Vagina (tissue), 2 donors: ENCODE measurements at regions not wholly inside any gene's neighbourhood (a gene's known extent, or its start where the extent isn't known, plus 50 kb on each side); places are given as distances from the start of the nearest gene placed in this dataset.

Experiments used
- DNase-seq, 2 donors: peaks; one replicate each; pipeline ENCODE4 v3.0.0-alpha.2; 2017; ENCODE audit errors: extremely low spot score in 2 of 2
- H3K27ac ChIP-seq: fragments of 200-600 bp; sonication (generic); one replicate; pipeline ENCODE4 v1.5.1; 2019
- H3K27me3 ChIP-seq: fragments of 200-600 bp; sonication (generic); one replicate; pipeline ENCODE4 v1.5.1; 2019
- H3K36me3 ChIP-seq, 2 donors: fragments of 200-600 bp; sonication (generic); one replicate each; pipeline ENCODE4 v1.5.1; 2017 to 2019
- H3K4me1 ChIP-seq: fragments of 200-600 bp; sonication (generic); one replicate; pipeline ENCODE4 v1.5.1; 2019
- H3K4me3 ChIP-seq, 2 donors: fragments of 200-600 bp; sonication (generic); 1 replicate in 1 of 2; 2 replicates in 1 of 2; pipeline ENCODE4 v1.5.1; 2016 to 2019
- H3K9me3 ChIP-seq: fragments of 200-600 bp; sonication (generic); one replicate; pipeline ENCODE4 v1.5.1; 2019
- POLR2A ChIP-seq, 2 donors: fragments of 450-650 bp; IDR thresholded peaks; one replicate each; pipeline ENCODE4 v1.6.1; 2017; ENCODE audit warnings: antibody characterized with exemption in 2 of 2, mild to moderate bottlenecking in 2 of 2, moderate library complexity in 2 of 2
- POLR2AphosphoS5 ChIP-seq, 2 donors: sonication (generic); formaldehyde crosslinking; IDR thresholded peaks; one replicate each; pipeline ENCODE4 v1.9.0; 2017; ENCODE audit warnings: antibody characterized with exemption in 2 of 2, mild to moderate bottlenecking in 2 of 2, low read depth in 1 of 2; ENCODE audit not compliant: insufficient read depth in 1 of 2
- intact Hi-C: fragments of 100-400 bp; cut with DNase I; formaldehyde crosslinking; loops from one replicate; pipeline ENCODE4 v1.15.1; 2023
- TF ChIP-seq, protein P1 (sequence below), 3 experiments: fragments of 450-650 bp in 2 of 3; fragments of 200-600 bp in 1 of 3; sonication (generic) in 1 of 3; IDR thresholded peaks; one replicate each; pipeline ENCODE4 v1.5.1; 2017 to 2019; ENCODE audit warnings: antibody characterized with exemption in 3 of 3, mild to moderate bottlenecking in 2 of 3, moderate library complexity in 2 of 3

DNA sequence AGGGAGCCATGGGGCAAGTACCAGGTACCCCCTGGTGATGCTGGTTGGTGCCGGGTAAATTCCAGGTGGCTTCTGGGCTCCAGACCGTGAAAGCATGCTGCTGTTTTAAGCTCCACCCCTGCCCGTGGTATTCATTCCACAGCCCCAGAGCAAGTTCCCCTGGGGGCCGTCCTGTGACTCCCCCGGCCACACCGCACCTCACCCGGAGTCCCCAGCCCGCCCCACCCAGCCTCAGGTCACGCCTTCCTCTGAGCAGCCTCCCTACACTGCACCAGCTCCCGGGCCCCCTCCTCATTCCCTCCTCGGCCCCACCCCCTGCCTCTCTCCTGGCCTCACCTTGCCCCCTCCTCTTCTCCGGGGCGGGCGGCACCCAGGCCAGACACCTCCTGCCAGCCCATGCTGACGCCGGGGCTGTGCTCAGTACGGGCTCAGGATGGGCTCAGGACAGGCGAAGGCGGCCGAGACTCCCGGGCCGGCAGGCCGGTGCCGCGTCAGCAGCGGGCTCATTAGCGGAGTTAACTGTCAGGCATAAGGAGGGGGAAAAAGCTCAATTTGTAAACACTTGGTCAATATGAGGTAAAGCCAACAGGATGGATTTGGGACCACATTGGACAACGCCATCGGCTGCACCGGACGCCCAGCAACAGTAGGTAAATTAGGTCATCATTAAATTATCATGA, 127.4 kb downstream of the FAM53A start:
- TF ChIP-seq POLR2A (IDR thresholded peaks at IDR 0.05): no peak
- no peak for TF ChIP-seq POLR2AphosphoS5 (IDR thresholded peaks at IDR 0.05; ENCODE audit: insufficient read depth in 1 of 2, low read depth in 1 of 2)
- TF ChIP-seq, protein P1, sequence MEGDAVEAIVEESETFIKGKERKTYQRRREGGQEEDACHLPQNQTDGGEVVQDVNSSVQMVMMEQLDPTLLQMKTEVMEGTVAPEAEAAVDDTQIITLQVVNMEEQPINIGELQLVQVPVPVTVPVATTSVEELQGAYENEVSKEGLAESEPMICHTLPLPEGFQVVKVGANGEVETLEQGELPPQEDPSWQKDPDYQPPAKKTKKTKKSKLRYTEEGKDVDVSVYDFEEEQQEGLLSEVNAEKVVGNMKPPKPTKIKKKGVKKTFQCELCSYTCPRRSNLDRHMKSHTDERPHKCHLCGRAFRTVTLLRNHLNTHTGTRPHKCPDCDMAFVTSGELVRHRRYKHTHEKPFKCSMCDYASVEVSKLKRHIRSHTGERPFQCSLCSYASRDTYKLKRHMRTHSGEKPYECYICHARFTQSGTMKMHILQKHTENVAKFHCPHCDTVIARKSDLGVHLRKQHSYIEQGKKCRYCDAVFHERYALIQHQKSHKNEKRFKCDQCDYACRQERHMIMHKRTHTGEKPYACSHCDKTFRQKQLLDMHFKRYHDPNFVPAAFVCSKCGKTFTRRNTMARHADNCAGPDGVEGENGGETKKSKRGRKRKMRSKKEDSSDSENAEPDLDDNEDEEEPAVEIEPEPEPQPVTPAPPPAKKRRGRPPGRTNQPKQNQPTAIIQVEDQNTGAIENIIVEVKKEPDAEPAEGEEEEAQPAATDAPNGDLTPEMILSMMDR (IDR thresholded peaks at IDR 0.05): no peak
- no peak for DNase-seq
- H3K36me3 ChIP-seq: no peaks in the 10 kb centered on the region
- no peaks in the 10 kb centered on the region for H3K9me3 ChIP-seq
- intact Hi-C loops: no loop called here
- H3K27ac ChIP-seq: no peak overlapping the region
- H3K4me3 ChIP-seq: no peak overlapping the region
- H3K4me1 ChIP-seq: peaks cover 6% of the 10 kb centered on the region
- H3K27me3 ChIP-seq: no peaks in the 10 kb centered on the region

DNA sequence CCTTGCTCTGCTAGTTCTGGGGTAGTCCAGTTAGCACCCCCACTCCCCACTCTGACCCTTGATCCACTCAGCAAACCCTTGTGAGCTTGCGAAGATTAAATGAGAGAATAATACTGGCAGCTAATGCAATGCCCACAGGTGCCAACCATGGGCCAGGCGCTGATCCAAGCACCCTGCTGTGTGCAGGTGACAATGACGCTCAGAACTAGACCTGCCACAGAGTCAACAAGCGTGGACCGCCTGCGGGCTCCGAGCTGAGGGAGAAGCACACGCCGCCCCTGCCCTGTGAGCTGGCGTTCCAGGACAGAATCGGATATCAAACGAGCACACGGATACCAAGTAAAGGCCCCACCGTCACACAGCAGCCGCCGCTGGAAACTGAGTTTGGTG, 129.2 kb downstream of the FAM53A start:
- peaks cover 6% of the 10 kb centered on the region for H3K4me1 ChIP-seq
- intact Hi-C loops: no loop called here
- no peak overlapping the region for H3K4me3 ChIP-seq
- TF ChIP-seq POLR2A (IDR thresholded peaks at IDR 0.05) (no peak), POLR2AphosphoS5 (IDR thresholded peaks at IDR 0.05; ENCODE audit: insufficient read depth in 1 of 2, low read depth in 1 of 2) (no peak)
- TF ChIP-seq, protein P1 (IDR thresholded peaks at IDR 0.05): no peak
- DNase-seq: no peak
- no peak overlapping the region for H3K27ac ChIP-seq
- H3K36me3 ChIP-seq: no peaks in the 10 kb centered on the region
- no peaks in the 10 kb centered on the region for H3K27me3 ChIP-seq
- no peaks in the 10 kb centered on the region for H3K9me3 ChIP-seq

DNA sequence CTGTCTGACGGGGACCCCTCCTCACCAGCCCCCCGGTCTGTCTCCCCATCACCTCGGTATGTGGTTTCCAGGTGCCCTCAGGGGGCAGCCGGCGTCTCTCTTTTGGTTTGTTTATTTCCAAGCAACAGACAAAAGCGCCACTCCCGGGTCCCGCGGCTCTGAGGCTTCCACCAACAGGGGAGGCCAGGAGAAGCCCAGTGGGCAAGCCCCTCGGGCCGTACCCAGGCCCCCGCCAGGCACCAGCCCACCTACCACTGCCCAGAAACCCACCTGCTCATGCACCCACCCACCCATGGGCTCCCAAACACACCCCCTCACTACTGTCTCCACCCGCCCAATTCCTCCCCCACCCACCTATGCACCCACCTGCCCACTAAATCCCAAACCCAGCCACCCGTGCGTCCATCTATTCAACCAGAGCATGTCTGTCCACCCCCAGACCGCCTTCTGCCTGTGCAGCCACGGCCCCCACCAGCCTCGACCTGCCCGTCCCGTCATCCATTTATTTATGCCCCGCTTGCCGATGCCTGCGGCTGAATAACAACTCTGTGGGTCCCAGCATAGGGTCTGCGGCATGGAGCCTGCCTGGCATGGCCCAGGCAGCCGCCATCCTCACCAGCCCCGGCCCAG, 129.8 kb downstream of the FAM53A start:
- DNase-seq: no peak
- Histone ChIP-seq H3K27me3 (no peaks in the 10 kb centered on the region), H3K27ac (no peak overlapping the region), H3K4me1 (peaks cover 8% of the 10 kb centered on the region), H3K36me3 (no peaks in the 10 kb centered on the region), H3K4me3 (no peak overlapping the region), H3K9me3 (no peaks in the 10 kb centered on the region)
- intact Hi-C loops: no loop called here
- TF ChIP-seq POLR2AphosphoS5 (IDR thresholded peaks at IDR 0.05; ENCODE audit: insufficient read depth in 1 of 2, low read depth in 1 of 2) (no peak), POLR2A (IDR thresholded peaks at IDR 0.05) (no peak)
- TF ChIP-seq, protein P1 (IDR thresholded peaks at IDR 0.05): no peak

DNA sequence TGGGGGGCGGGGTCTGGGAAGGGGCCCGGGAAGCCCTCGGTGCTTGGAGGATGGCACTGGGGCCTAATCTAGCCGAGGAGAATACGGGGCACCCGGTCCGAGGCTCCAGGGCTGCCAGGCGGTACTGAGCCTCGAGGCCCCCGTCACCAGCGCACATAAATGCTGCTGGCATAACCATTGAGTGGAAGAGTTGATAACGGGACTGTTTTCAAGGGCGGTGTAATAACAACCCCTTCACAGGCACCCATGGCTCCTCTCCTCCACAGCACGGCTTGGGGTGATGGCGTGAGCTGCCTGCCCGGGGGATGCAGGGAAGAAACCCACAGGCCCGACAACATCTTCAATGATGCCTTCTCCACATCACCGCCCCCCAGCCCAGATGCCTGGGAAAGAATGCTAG, 130.7 kb downstream of the FAM53A start:
- Histone ChIP-seq H3K27ac (no peak overlapping the region), H3K9me3 (no peaks in the 10 kb centered on the region), H3K36me3 (no peaks in the 10 kb centered on the region), H3K4me1 (peaks cover 18% of the 10 kb centered on the region), H3K27me3 (no peaks in the 10 kb centered on the region), H3K4me3 (no peak overlapping the region)
- intact Hi-C loops: no loop called here
- no peak for DNase-seq
- TF ChIP-seq POLR2AphosphoS5 (IDR thresholded peaks at IDR 0.05; ENCODE audit: insufficient read depth in 1 of 2, low read depth in 1 of 2): no peak
- TF ChIP-seq POLR2A (IDR thresholded peaks at IDR 0.05): no peak
- TF ChIP-seq, protein P1 (IDR thresholded peaks at IDR 0.05): no peak

DNA sequence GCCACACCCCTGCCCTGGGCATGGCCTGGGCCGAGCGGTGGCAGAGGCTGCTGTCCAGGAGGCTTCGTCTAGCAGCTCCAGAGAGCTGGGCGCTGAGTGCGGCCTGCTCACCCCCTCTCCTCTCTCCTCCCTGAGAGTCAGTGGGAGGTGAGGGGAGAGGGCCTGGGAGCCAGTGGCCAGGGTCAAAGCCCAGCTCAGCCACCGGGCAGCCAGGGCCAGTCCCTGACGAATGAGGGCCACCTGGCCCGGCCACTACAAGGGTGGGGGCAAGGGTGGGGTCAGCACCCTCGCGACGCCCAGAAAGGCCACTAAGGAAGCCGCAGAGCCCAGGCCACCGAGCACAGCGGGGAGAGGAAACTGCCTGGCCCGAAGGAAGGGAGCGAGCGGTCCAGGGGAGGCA, 131.7 kb downstream of the FAM53A start:
- DNase-seq: no peak
- Histone ChIP-seq H3K27ac (no peak overlapping the region), H3K9me3 (no peaks in the 10 kb centered on the region), H3K27me3 (no peaks in the 10 kb centered on the region), H3K36me3 (no peaks in the 10 kb centered on the region), H3K4me3 (no peak overlapping the region), H3K4me1 (peaks cover 19% of the 10 kb centered on the region)
- no peak for TF ChIP-seq POLR2A (IDR thresholded peaks at IDR 0.05)
- no peak for TF ChIP-seq POLR2AphosphoS5 (IDR thresholded peaks at IDR 0.05; ENCODE audit: insufficient read depth in 1 of 2, low read depth in 1 of 2)
- TF ChIP-seq, protein P1 (IDR thresholded peaks at IDR 0.05): no peak
- intact Hi-C loops: no loop called here
